ENCODE measurements at regions not wholly inside any gene's neighbourhood (a gene's known extent, or its start where the extent isn't known, plus 50 kb on each side); places are given as distances from the start of the nearest gene placed in this dataset.

DNA sequence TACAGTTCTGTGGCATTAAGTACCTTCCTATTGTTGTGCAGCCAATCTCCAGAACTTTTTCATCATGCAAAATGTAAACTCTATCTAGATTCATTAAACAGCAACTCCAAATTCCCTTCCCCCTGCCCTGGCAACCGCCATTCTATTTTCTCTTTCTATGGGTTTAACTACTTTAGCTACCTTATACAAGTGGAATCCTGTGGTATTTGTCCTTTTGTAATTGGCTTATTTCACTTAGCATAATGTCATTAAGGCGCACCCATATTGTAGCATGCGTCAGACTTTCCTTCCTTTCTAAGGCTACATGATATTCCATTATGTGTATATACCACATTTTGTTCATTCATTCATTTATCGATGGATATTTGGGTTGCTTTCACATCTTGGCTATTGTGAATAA is 142.4 kb downstream of the CAAP1 start:
- DNase-seq, result no peak

DNA sequence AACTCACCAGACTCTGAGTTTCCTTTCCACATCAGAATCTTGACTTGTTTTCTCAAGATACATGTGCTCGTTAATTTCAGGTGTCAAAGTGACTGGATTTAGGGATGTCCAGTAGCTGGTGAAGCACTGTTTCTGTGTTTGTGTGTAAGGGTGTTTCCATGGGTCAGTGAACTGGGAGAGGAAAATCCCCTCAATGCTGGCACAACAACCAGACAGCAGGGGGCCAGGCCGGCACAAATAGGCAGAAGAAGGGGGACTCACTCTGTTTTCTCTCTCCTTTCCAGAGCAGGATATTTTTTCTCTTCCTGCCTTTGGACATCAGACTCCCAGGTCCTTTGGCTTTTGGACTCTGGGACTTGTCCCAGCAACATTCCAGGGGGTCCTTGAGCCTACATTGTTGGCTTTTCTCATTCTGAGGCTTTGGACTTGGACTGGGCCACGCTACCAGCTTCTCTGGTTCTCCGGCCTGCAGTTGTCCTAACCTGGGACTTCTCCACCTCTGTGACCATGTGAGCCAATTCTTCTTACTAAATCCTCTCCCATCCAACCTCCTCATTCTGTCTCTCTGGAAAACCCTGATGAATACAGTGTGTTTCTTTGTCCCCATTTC is 144.0 kb downstream of the CAAP1 start:
- no peak for ATAC-seq (ENCODE audit: poor library complexity)
- H3K36me3 Mint-ChIP-seq (ENCODE audit: low read depth), result no peaks in the 10 kb centered on the region
- H3K4me3 ChIP-seq (ENCODE audit: low read length), result no peak overlapping the region

More for the DNA sequence above, 142.4 kb downstream of the CAAP1 start:
- Histone ChIP-seq H3K4me1 (ENCODE audit: insufficient read depth, low read length) (no peaks in the 10 kb centered on the region), H3K36me3 (ENCODE audit: insufficient read depth, low read length) (no peaks in the 10 kb centered on the region), H3K27me3 (ENCODE audit: control insufficient read depth in 1 of 2, insufficient read depth in 2 of 2, low read length in 2 of 2) (no peaks in the 10 kb centered on the region), H3K27ac (ENCODE audit: low read depth in 1 of 2, low read length in 2 of 2) (no peak overlapping the region), H3K9me3 (ENCODE audit: control insufficient read depth in 1 of 2, insufficient read depth in 1 of 2, low read length in 2 of 2) (no peaks in the 10 kb centered on the region), H3K4me3 (ENCODE audit: low read length) (no peak overlapping the region)
- Mint-ChIP-seq H3K9me3 (no peaks in the 10 kb centered on the region), H3K36me3 (ENCODE audit: low read depth) (no peaks in the 10 kb centered on the region), H3K4me1 (ENCODE audit: low read depth) (no peaks in the 10 kb centered on the region), H3K27ac (no peak overlapping the region), H3K4me3 (no peak overlapping the region), H3K27me3 (no peaks in the 10 kb centered on the region)
- ChIA-PET POLR2A (no interaction called here), CTCF (no interaction called here)
- TF ChIP-seq, protein P1, sequence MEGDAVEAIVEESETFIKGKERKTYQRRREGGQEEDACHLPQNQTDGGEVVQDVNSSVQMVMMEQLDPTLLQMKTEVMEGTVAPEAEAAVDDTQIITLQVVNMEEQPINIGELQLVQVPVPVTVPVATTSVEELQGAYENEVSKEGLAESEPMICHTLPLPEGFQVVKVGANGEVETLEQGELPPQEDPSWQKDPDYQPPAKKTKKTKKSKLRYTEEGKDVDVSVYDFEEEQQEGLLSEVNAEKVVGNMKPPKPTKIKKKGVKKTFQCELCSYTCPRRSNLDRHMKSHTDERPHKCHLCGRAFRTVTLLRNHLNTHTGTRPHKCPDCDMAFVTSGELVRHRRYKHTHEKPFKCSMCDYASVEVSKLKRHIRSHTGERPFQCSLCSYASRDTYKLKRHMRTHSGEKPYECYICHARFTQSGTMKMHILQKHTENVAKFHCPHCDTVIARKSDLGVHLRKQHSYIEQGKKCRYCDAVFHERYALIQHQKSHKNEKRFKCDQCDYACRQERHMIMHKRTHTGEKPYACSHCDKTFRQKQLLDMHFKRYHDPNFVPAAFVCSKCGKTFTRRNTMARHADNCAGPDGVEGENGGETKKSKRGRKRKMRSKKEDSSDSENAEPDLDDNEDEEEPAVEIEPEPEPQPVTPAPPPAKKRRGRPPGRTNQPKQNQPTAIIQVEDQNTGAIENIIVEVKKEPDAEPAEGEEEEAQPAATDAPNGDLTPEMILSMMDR (IDR thresholded peaks at IDR 0.05), result no peak
- intact Hi-C loops (cut with DNase I, micrococcal nuclease), result no loop called here
- no peak for ATAC-seq (ENCODE audit: poor library complexity)

DNA sequence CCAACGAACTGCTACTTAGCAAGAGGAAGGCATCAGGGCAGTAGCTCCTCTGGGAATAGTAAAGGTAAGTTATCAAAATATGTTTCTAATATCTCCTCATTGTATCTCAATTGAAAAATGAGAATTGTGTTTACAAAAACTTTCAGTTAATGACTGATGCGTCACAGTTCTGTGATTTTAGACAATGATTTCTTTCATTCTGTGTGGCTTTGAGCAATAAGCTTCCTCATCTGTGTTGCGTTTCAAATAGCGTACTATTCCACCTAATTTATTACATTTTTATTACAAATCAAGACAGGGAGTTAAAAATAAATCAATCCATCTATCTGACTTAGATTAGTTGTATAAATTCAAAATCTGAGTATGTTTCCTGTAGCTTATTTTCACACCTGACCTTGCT is 145.0 kb downstream of the CAAP1 start:
- ChIA-PET POLR2A (no interaction called here), CTCF (no interaction called here)
- no peak overlapping the region for H3K27ac ChIP-seq (ENCODE audit: low read depth in 1 of 2, low read length in 2 of 2)
- no peaks in the 10 kb centered on the region for H3K36me3 ChIP-seq (ENCODE audit: insufficient read depth, low read length)
- H3K9me3 ChIP-seq (ENCODE audit: control insufficient read depth in 1 of 2, insufficient read depth in 1 of 2, low read length in 2 of 2), result no peaks in the 10 kb centered on the region
- no peaks in the 10 kb centered on the region for H3K27me3 ChIP-seq (ENCODE audit: control insufficient read depth in 1 of 2, insufficient read depth in 2 of 2, low read length in 2 of 2)
- H3K9me3 Mint-ChIP-seq, result no peaks in the 10 kb centered on the region
- H3K4me1 ChIP-seq (ENCODE audit: insufficient read depth, low read length), result no peaks in the 10 kb centered on the region
- H3K4me3 ChIP-seq (ENCODE audit: low read length), result no peak overlapping the region
- TF ChIP-seq, protein P1 (IDR thresholded peaks at IDR 0.05), result no peak
- peaks cover 6% of the 10 kb centered on the region for H3K27me3 Mint-ChIP-seq
- DNase-seq (no peak), ATAC-seq (ENCODE audit: poor library complexity) (no peak)
- H3K4me3 Mint-ChIP-seq, result no peak overlapping the region
- no peak overlapping the region for H3K27ac Mint-ChIP-seq
- H3K4me1 Mint-ChIP-seq (ENCODE audit: low read depth), result peaks cover 3% of the 10 kb centered on the region
- no peaks in the 10 kb centered on the region for H3K36me3 Mint-ChIP-seq (ENCODE audit: low read depth)
- intact Hi-C loops (cut with DNase I, micrococcal nuclease), result no loop called here

More for the DNA sequence above, 144.0 kb downstream of the CAAP1 start:
- no peak overlapping the region for H3K4me3 Mint-ChIP-seq
- CTCF ChIA-PET, result no interaction called here
- H3K9me3 Mint-ChIP-seq, result no peaks in the 10 kb centered on the region
- TF ChIP-seq, protein P1 (IDR thresholded peaks at IDR 0.05), result no peak
- POLR2A ChIA-PET, result no interaction called here
- H3K9me3 ChIP-seq (ENCODE audit: control insufficient read depth in 1 of 2, insufficient read depth in 1 of 2, low read length in 2 of 2), result no peaks in the 10 kb centered on the region
- no peaks in the 10 kb centered on the region for H3K27me3 ChIP-seq (ENCODE audit: control insufficient read depth in 1 of 2, insufficient read depth in 2 of 2, low read length in 2 of 2)
- H3K4me1 ChIP-seq (ENCODE audit: insufficient read depth, low read length), result no peaks in the 10 kb centered on the region
- H3K27me3 Mint-ChIP-seq, result peaks cover 3% of the 10 kb centered on the region
- peaks cover 3% of the 10 kb centered on the region for H3K4me1 Mint-ChIP-seq (ENCODE audit: low read depth)
- DNase-seq, result no peak
- no peak overlapping the region for H3K27ac ChIP-seq (ENCODE audit: low read depth in 1 of 2, low read length in 2 of 2)
- H3K36me3 ChIP-seq (ENCODE audit: insufficient read depth, low read length), result no peaks in the 10 kb centered on the region
- H3K27ac Mint-ChIP-seq, result no peak overlapping the region
- intact Hi-C loops (cut with DNase I, micrococcal nuclease), result no loop called here

Data from CD4-positive, alpha-beta T cell (primary cell).